ENCODE measurements at regions not wholly inside any gene's neighbourhood (a gene's known extent, or its start where the extent isn't known, plus 50 kb on each side); places are given as distances from the start of the nearest gene placed in this dataset.

- no peak for TF ChIP-seq CTCF (conservative IDR thresholded peaks at IDR 0.05; ENCODE audit: low read depth, low read length)
- TF ChIP-seq EZH2 (IDR thresholded peaks at IDR 0.05; ENCODE audit: borderline replicate concordance, low read depth, low read length, poor library complexity, severe bottlenecking): no peak
- Histone ChIP-seq H3K27me3 (replicated peaks; ENCODE audit: insufficient read depth, low read depth, low read length, poor library complexity) (no peaks in the 10 kb centered on the region), H3K4me3 (ENCODE audit: low read depth, low read length, poor library complexity, severe bottlenecking) (no peak overlapping the region), H3K27ac (ENCODE audit: low read depth, low read length, poor library complexity, severe bottlenecking) (no peak overlapping the region), H3K9me3 (ENCODE audit: low read depth, low read length, poor library complexity, severe bottlenecking) (no peaks in the 10 kb centered on the region), H3K36me3 (ENCODE audit: insufficient read depth, low read length, poor library complexity, severe bottlenecking) (no peaks in the 10 kb centered on the region), H3K4me1 (ENCODE audit: insufficient read depth, low read length, poor library complexity, severe bottlenecking) (no peaks in the 10 kb centered on the region)
- intact Hi-C loops (cut with micrococcal nuclease; ENCODE audit: unreplicated experiment): no loop called here
- BruUV-seq (replicated peaks): no TSS peak
- POLR2A ChIA-PET (ENCODE audit: low non-redundant PET): no interaction called here
- DNase-seq (ENCODE audit: low spot score): no peak
- CTCF ChIA-PET: no interaction called here
These were observed 120.7 kb downstream of the CDC7 start for GRCh38 chr1:91621360-91621759.

GRCh38 chr1:91621907-91622306 lies 121.3 kb downstream of the CDC7 start:
- ChIA-PET POLR2A (ENCODE audit: low non-redundant PET) (no interaction called here), CTCF (no interaction called here)
- DNase-seq (ENCODE audit: low spot score): no peak
- no peaks in the 10 kb centered on the region for H3K36me3 ChIP-seq (ENCODE audit: insufficient read depth, low read length, poor library complexity, severe bottlenecking)
- H3K27me3 ChIP-seq (replicated peaks; ENCODE audit: insufficient read depth, low read depth, low read length, poor library complexity): no peaks in the 10 kb centered on the region
- H3K9me3 ChIP-seq (ENCODE audit: low read depth, low read length, poor library complexity, severe bottlenecking): no peaks in the 10 kb centered on the region
- BruUV-seq (replicated peaks): no TSS peak
- TF ChIP-seq EZH2 (IDR thresholded peaks at IDR 0.05; ENCODE audit: borderline replicate concordance, low read depth, low read length, poor library complexity, severe bottlenecking) (no peak), CTCF (conservative IDR thresholded peaks at IDR 0.05; ENCODE audit: low read depth, low read length) (no peak)
- intact Hi-C loops (cut with micrococcal nuclease; ENCODE audit: unreplicated experiment): no loop called here
- no peak overlapping the region for H3K27ac ChIP-seq (ENCODE audit: low read depth, low read length, poor library complexity, severe bottlenecking)
- no peaks in the 10 kb centered on the region for H3K4me1 ChIP-seq (ENCODE audit: insufficient read depth, low read length, poor library complexity, severe bottlenecking)
- no peak overlapping the region for H3K4me3 ChIP-seq (ENCODE audit: low read depth, low read length, poor library complexity, severe bottlenecking)

- no peaks in the 10 kb centered on the region for H3K4me1 ChIP-seq (ENCODE audit: insufficient read depth, low read length, poor library complexity, severe bottlenecking)
- H3K9me3 ChIP-seq (ENCODE audit: low read depth, low read length, poor library complexity, severe bottlenecking): no peaks in the 10 kb centered on the region
- no peaks in the 10 kb centered on the region for H3K27me3 ChIP-seq (replicated peaks; ENCODE audit: insufficient read depth, low read depth, low read length, poor library complexity)
- ChIA-PET CTCF (no interaction called here), POLR2A (ENCODE audit: low non-redundant PET) (no interaction called here)
- TF ChIP-seq CTCF (conservative IDR thresholded peaks at IDR 0.05; ENCODE audit: low read depth, low read length): no peak
- no peak for TF ChIP-seq EZH2 (IDR thresholded peaks at IDR 0.05; ENCODE audit: borderline replicate concordance, low read depth, low read length, poor library complexity, severe bottlenecking)
- H3K27ac ChIP-seq (ENCODE audit: low read depth, low read length, poor library complexity, severe bottlenecking): no peak overlapping the region
- H3K4me3 ChIP-seq (ENCODE audit: low read depth, low read length, poor library complexity, severe bottlenecking): no peak overlapping the region
- intact Hi-C loops (cut with micrococcal nuclease; ENCODE audit: unreplicated experiment): no loop called here
- DNase-seq (ENCODE audit: low spot score): no peak
- H3K36me3 ChIP-seq (ENCODE audit: insufficient read depth, low read length, poor library complexity, severe bottlenecking): no peaks in the 10 kb centered on the region
- no TSS peak for BruUV-seq (replicated peaks)
These were observed 122.0 kb downstream of the CDC7 start for GRCh38 chr1:91622616-91623015.

All from A673 (cell line).